Thoracic aorta (tissue), 2 donors: ENCODE measurements at regions not wholly inside any gene's neighbourhood (a gene's known extent, or its start where the extent isn't known, plus 50 kb on each side); places are given as distances from the start of the nearest gene placed in this dataset.

Source experiments
- ATAC-seq: fragments of 150-250 bp; one replicate; pipeline ENCODE4 v1.8.0; 2017; ENCODE audit warnings: low read depth; ENCODE audit not compliant: insufficient number of reproducible peaks, low FRiP score
- DNase-seq: peaks from one replicate; pipeline ENCODE4 v3.0.0-alpha.2; 2020; ENCODE audit warnings: low spot score
- H3K27ac ChIP-seq, 2 donors: fragments of 200-600 bp; sonication (generic); 1 replicate in 1 of 2; 2 replicates in 1 of 2; pipeline ENCODE4 v1.5.1; 2016; ENCODE audit warnings: mild to moderate bottlenecking in 2 of 2, moderate library complexity in 2 of 2
- H3K27me3 ChIP-seq: fragments of 200-600 bp; sonication (generic); replicated peaks from 2 replicates; pipeline ENCODE4 v1.6.0; 2016; ENCODE audit warnings: mild to moderate bottlenecking; ENCODE audit not compliant: insufficient read depth
- H3K36me3 ChIP-seq: fragments of 200-600 bp; sonication (generic); one replicate; pipeline ENCODE4 v1.5.1; 2016
- H3K4me1 ChIP-seq, 2 donors: fragments of 200-600 bp; sonication (generic); 1 replicate in 1 of 2; 2 replicates in 1 of 2; pipeline versions ENCODE4 v1.5.1 to v1.6.0; 2016; ENCODE audit warnings: low read depth in 2 of 2, mild to moderate bottlenecking in 1 of 2; ENCODE audit not compliant: control insufficient read depth in 1 of 2
- H3K4me3 ChIP-seq: fragments of 200-600 bp; sonication (generic); 2 replicates; pipeline ENCODE4 v1.5.1; 2016; ENCODE audit warnings: mild to moderate bottlenecking
- H3K9me3 ChIP-seq: fragments of 200-600 bp; sonication (generic); 2 replicates; pipeline ENCODE4 v1.5.1; 2016
- CTCF ChIP-seq: fragments of 200-600 bp; sonication (generic); IDR thresholded peaks from one replicate; pipeline ENCODE4 v1.5.1; 2019; ENCODE audit warnings: antibody characterized with exemption

GRCh38 chr2:18387441-18388206, 172.8 kb downstream of the RDH14 start:
- H3K9me3 ChIP-seq: no peaks in the 10 kb centered on the region
- no peaks in the 10 kb centered on the region for H3K27me3 ChIP-seq
- ATAC-seq (peak; percentile 91), DNase-seq (peak; percentile 49)
- peaks cover 0 to 4% of the 10 kb centered on the region in 2 donors for H3K4me1 ChIP-seq
- H3K36me3 ChIP-seq: no peaks in the 10 kb centered on the region
- no peak overlapping the region for H3K4me3 ChIP-seq
- peak; percentile 99 for TF ChIP-seq CTCF
- H3K27ac ChIP-seq: no peak overlapping the region

GRCh38 chr2:18384242-18384641, 176.2 kb downstream of the RDH14 start:
- no peak for DNase-seq
- Histone ChIP-seq H3K4me1 (peaks cover 0 to 4% of the 10 kb centered on the region in 2 donors), H3K27me3 (no peaks in the 10 kb centered on the region), H3K36me3 (no peaks in the 10 kb centered on the region), H3K4me3 (no peak overlapping the region), H3K27ac (no peak overlapping the region), H3K9me3 (no peaks in the 10 kb centered on the region)
- ATAC-seq: no peak
- no peak for TF ChIP-seq CTCF

GRCh38 chr2:18381386-18381785, 179.1 kb downstream of the RDH14 start:
- Histone ChIP-seq H3K4me3 (no peak overlapping the region), H3K36me3 (no peaks in the 10 kb centered on the region), H3K4me1 (no peaks in the 10 kb centered on the region), H3K27ac (no peak overlapping the region), H3K27me3 (no peaks in the 10 kb centered on the region), H3K9me3 (no peaks in the 10 kb centered on the region)
- TF ChIP-seq CTCF: no peak
- ATAC-seq (no peak), DNase-seq (no peak)

- H3K27ac ChIP-seq: no peak overlapping the region
- TF ChIP-seq CTCF: no peak
- H3K27me3 ChIP-seq: no peaks in the 10 kb centered on the region
- H3K4me3 ChIP-seq: no peak overlapping the region
- ATAC-seq (no peak), DNase-seq (no peak)
- H3K4me1 ChIP-seq: no peaks in the 10 kb centered on the region
- no peaks in the 10 kb centered on the region for H3K9me3 ChIP-seq
- H3K36me3 ChIP-seq: no peaks in the 10 kb centered on the region
Measured at GRCh38 chr2:18380321-18380720, 180.1 kb downstream of the RDH14 start.

- H3K4me1 ChIP-seq: no peaks in the 10 kb centered on the region
- DNase-seq: no peak
- H3K4me3 ChIP-seq: no peak overlapping the region
- no peaks in the 10 kb centered on the region for H3K27me3 ChIP-seq
- no peak for ATAC-seq
- TF ChIP-seq CTCF: no peak
- no peaks in the 10 kb centered on the region for H3K36me3 ChIP-seq
- no peaks in the 10 kb centered on the region for H3K9me3 ChIP-seq
- H3K27ac ChIP-seq: no peak overlapping the region
Measured at GRCh38 chr2:18379870-18380269, 180.6 kb downstream of the RDH14 start.
